ENCODE measurements at regions not wholly inside any gene's neighbourhood (a gene's known extent, or its start where the extent isn't known, plus 50 kb on each side); places are given as distances from the start of the nearest gene placed in this dataset.

DNA sequence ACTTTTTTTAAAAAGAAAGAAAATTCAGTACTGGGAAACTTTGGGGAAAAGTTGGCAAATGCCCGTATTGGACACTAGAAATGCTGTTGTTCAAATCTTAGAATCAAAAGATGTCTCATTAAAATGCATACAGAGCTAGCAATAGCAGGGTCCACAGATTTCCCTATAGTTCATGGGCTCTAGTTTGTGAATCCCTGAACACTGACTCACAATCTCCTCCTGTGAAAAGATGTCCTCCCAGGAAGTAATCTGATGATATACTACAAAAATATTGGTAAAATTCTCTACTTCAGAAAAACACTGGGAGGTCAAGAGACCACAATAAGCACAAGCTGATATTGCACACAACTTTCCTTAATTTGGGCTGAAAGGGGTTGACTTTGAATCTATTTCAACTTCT is 568.4 kb upstream of the ZNF385D start:
- no CpG with 5 or more reads among the region's 1 CpG for WGBS (ENCODE audit: insufficient coverage, insufficient read length)
- no peak for DNase-seq (ENCODE audit: low read depth, low spot score)

DNA sequence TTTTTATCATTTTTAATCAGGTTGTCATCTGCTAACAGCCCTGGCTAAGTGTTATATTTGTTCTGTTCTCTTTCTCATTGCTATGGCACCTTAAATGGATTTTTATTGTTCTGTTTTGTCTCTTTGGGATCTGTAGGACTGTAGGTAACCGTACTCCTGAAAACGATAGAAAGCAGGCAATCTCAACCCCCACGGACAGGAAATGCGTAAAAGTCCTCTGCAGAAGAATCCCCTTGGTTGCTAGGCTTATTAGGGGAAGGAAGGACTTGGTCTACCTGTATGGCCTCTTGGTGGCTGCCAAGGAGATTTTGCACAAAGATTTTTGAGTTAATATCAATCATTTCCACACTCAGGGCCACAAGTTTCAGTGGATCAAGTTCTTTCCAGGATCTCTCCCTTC is 571.9 kb upstream of the ZNF385D start:
- Histone ChIP-seq H3K4me1 (ENCODE audit: control insufficient read depth, insufficient read depth, low read length) (no peaks in the 10 kb centered on the region; the same call in 1 of the 2 replicates), H3K27ac (ENCODE audit: low read length) (no peak overlapping the region), H3K9me3 (ENCODE audit: control insufficient read depth, insufficient read depth, low read length) (no peaks in the 10 kb centered on the region), H3K36me3 (ENCODE audit: control insufficient read depth, insufficient read depth, low read length) (no peaks in the 10 kb centered on the region), H3K4me3 (ENCODE audit: low read length) (no peak overlapping the region), H3K27me3 (ENCODE audit: control insufficient read depth, insufficient read depth, low read length) (no peaks in the 10 kb centered on the region)
- DNase-seq (ENCODE audit: low read depth, low spot score): no peak
- no CpG with 5 or more reads among the region's 4 CpGs for WGBS (ENCODE audit: insufficient coverage, insufficient read length)

More for the DNA sequence above, 568.4 kb upstream of the ZNF385D start:
- H3K4me1 ChIP-seq (ENCODE audit: control insufficient read depth, insufficient read depth, low read length): no peaks in the 10 kb centered on the region
- no peaks in the 10 kb centered on the region for H3K9me3 ChIP-seq (ENCODE audit: control insufficient read depth, insufficient read depth, low read length)
- H3K4me3 ChIP-seq (ENCODE audit: low read length): no peak overlapping the region
- H3K27ac ChIP-seq (ENCODE audit: low read length): no peak overlapping the region
- no peaks in the 10 kb centered on the region for H3K27me3 ChIP-seq (ENCODE audit: control insufficient read depth, insufficient read depth, low read length)
- no peaks in the 10 kb centered on the region for H3K36me3 ChIP-seq (ENCODE audit: control insufficient read depth, insufficient read depth, low read length)

DNA sequence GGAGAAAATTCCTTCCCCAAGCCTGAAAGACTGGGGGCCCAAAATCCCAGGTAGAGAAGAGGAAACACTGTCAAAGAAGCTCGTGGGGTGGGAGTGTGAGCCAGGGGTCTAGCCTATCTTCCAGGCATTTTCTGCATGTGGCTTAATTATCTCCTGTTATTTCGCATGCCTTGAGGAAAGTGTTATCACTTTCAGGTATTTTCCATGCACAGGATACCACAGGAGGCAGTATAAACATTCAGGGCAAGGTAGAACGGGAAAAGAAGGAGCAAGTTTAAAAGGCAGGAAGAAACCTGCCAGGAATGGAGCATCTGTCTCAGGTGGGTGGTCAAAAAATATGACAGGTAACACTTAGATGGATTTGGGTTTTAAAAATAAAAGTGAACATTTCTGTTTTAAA is 575.3 kb upstream of the ZNF385D start:
- Histone ChIP-seq H3K4me3 (ENCODE audit: low read length) (no peak overlapping the region), H3K27me3 (ENCODE audit: control insufficient read depth, insufficient read depth, low read length) (no peaks in the 10 kb centered on the region), H3K36me3 (ENCODE audit: control insufficient read depth, insufficient read depth, low read length) (no peaks in the 10 kb centered on the region), H3K4me1 (ENCODE audit: control insufficient read depth, insufficient read depth, low read length) (no peaks in the 10 kb centered on the region; the same call in 1 of the 2 replicates), H3K27ac (ENCODE audit: low read length) (no peak overlapping the region), H3K9me3 (ENCODE audit: control insufficient read depth, insufficient read depth, low read length) (no peaks in the 10 kb centered on the region)
- no peak for DNase-seq (ENCODE audit: low read depth, low spot score)
- WGBS (ENCODE audit: insufficient coverage, insufficient read length): no CpG with 5 or more reads among the region's 3 CpGs

DNA sequence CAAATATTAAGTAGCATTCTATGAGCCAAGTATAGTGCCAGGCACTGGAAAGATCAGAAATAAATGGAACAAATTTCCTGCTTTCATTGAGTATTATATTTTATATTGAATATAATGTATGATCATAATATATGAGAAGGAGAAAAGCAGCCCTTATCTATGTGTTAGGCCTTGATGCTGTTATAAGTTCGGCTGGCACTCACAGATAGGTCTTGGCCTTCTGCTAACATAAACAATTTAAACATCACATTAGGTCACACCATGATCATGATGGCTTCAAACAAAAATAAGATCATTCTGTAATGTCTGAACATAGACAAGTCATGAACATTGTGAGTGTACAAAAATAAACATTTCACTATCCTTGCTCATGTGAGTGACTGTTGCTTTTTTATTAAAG is 584.0 kb upstream of the ZNF385D start:
- H3K9me3 ChIP-seq (ENCODE audit: control insufficient read depth, insufficient read depth, low read length): no peaks in the 10 kb centered on the region
- DNase-seq (ENCODE audit: low read depth, low spot score): no peak
- no peaks in the 10 kb centered on the region for H3K36me3 ChIP-seq (ENCODE audit: control insufficient read depth, insufficient read depth, low read length)
- H3K4me1 ChIP-seq (ENCODE audit: control insufficient read depth, insufficient read depth, low read length): no peaks in the 10 kb centered on the region
- WGBS (ENCODE audit: insufficient coverage, insufficient read length): no CpG with 5 or more reads among the region's 1 CpG
- no peak overlapping the region for H3K27ac ChIP-seq (ENCODE audit: low read length)
- no peaks in the 10 kb centered on the region for H3K27me3 ChIP-seq (ENCODE audit: control insufficient read depth, insufficient read depth, low read length)
- H3K4me3 ChIP-seq (ENCODE audit: low read length): no peak overlapping the region

DNA sequence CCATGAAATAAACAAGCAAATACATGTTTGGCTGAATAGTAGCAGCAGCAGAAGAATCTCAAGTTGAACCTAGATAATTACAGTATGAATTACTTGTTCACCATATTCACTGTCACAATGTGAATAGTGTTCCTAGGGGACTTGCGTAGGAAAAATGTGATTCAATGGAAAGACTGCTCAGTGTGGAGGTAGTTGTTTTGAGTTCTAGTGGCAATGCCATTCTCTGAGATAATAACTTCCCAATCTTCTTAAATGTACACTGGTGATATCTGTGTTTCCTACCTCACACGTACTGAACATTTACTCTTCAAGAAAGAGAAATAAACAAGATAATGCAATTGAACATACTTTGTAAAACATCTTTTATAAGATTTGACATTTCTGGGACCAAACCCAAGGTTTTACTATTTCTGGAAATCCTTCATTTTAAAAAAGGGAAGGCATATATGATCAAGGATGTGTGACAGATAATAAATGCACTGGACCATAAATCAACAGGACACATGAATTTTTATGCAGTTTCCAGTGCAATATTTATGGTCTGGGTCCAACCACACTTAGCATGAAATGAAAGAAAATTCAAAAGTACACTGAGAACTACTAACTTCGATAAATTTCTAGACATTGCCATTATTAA is 598.3 kb upstream of the ZNF385D start:
- no peak for DNase-seq (ENCODE audit: low read depth, low spot score)
- no peaks in the 10 kb centered on the region for H3K4me1 ChIP-seq (ENCODE audit: control insufficient read depth, insufficient read depth, low read length)
- no peaks in the 10 kb centered on the region for H3K27me3 ChIP-seq (ENCODE audit: control insufficient read depth, insufficient read depth, low read length)
- no peaks in the 10 kb centered on the region for H3K9me3 ChIP-seq (ENCODE audit: control insufficient read depth, insufficient read depth, low read length)
- no peak overlapping the region for H3K4me3 ChIP-seq (ENCODE audit: low read length)
- WGBS (ENCODE audit: insufficient coverage, insufficient read length): no CpG with 5 or more reads among the region's 3 CpGs
- no peaks in the 10 kb centered on the region for H3K36me3 ChIP-seq (ENCODE audit: control insufficient read depth, insufficient read depth, low read length)
- H3K27ac ChIP-seq (ENCODE audit: low read length): no peak overlapping the region

DNA sequence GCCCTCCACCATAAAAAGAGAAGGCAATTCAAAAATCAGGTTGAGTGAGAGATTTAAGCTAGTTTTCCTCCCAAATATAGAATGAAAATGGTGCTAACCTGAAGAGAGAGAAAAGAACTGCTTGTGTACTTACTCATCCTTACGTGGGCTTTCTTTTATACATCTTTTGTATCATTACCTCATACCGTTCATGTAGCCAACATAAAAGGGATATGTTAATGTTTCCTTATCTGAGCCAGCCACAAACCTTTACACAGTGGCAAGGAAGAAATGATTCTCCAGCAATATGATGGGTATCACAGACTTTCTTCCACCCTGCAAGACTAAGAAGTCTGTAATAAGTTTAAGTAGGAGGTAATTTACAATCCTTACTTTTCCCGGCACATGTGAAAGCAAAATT is 600.8 kb upstream of the ZNF385D start:
- Histone ChIP-seq H3K4me1 (ENCODE audit: control insufficient read depth, insufficient read depth, low read length) (no peaks in the 10 kb centered on the region), H3K27me3 (ENCODE audit: control insufficient read depth, insufficient read depth, low read length) (no peaks in the 10 kb centered on the region), H3K36me3 (ENCODE audit: control insufficient read depth, insufficient read depth, low read length) (no peaks in the 10 kb centered on the region), H3K9me3 (ENCODE audit: control insufficient read depth, insufficient read depth, low read length) (no peaks in the 10 kb centered on the region), H3K4me3 (ENCODE audit: low read length) (no peak overlapping the region), H3K27ac (ENCODE audit: low read length) (no peak overlapping the region)
- no CpG with 5 or more reads among the region's 3 CpGs for WGBS (ENCODE audit: insufficient coverage, insufficient read length)
- DNase-seq (ENCODE audit: low read depth, low spot score): no peak

DNA sequence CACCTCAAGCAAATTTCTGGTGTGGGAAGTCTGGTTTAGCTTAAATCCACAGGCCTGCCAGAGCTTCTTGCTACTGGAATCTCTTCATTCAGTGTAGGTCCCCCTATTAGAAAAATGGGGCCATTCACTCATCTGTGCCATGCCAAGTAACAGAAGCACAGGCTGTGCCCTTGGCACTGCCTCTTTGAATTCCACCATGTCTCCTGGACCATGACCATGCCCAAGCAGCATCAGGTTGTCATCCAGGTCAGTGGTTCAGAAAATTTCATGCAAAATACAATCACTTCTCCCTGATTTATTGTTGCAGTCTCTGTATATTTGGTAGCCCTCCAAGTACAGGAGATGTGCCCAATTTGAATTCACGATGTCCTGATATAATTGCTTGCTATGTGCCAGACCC is 602.1 kb upstream of the ZNF385D start:
- WGBS (ENCODE audit: insufficient coverage, insufficient read length): no CpG with 5 or more reads among the region's 1 CpG
- Histone ChIP-seq H3K4me3 (ENCODE audit: low read length) (no peak overlapping the region), H3K36me3 (ENCODE audit: control insufficient read depth, insufficient read depth, low read length) (no peaks in the 10 kb centered on the region)

DNA sequence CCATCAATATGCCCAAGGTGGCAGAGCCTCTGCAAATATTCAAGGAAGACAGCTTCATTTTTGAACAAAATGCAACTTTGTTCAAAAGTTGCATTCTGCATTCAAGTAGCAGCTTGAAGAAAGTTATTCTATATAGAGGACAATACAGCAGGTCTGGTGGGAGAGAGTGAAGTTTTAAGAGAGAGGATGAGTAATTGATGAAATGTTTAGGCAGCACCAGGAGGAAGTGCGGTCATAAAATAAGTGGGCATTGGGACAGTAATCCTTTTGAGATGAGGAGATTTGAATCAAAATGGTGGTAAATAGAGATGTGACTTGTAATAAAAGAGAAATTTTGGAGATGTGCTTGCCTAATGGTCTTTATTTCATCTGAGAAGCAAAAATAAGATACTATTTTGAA is 607.3 kb upstream of the ZNF385D start:
- no peak for DNase-seq (ENCODE audit: low read depth, low spot score)
- Histone ChIP-seq H3K4me1 (ENCODE audit: control insufficient read depth, insufficient read depth, low read length) (no peaks in the 10 kb centered on the region), H3K9me3 (ENCODE audit: control insufficient read depth, insufficient read depth, low read length) (no peaks in the 10 kb centered on the region), H3K27ac (ENCODE audit: low read length) (no peak overlapping the region), H3K27me3 (ENCODE audit: control insufficient read depth, insufficient read depth, low read length) (no peaks in the 10 kb centered on the region), H3K36me3 (ENCODE audit: control insufficient read depth, insufficient read depth, low read length) (no peaks in the 10 kb centered on the region), H3K4me3 (ENCODE audit: low read length) (no peak overlapping the region)
- 100% methylated on average over 1 of the region's 1 CpG for WGBS (ENCODE audit: insufficient coverage, insufficient read length)

More for the DNA sequence above, 602.1 kb upstream of the ZNF385D start:
- Histone ChIP-seq H3K9me3 (ENCODE audit: control insufficient read depth, insufficient read depth, low read length) (no peaks in the 10 kb centered on the region), H3K4me1 (ENCODE audit: control insufficient read depth, insufficient read depth, low read length) (no peaks in the 10 kb centered on the region), H3K27ac (ENCODE audit: low read length) (no peak overlapping the region), H3K27me3 (ENCODE audit: control insufficient read depth, insufficient read depth, low read length) (no peaks in the 10 kb centered on the region)
- DNase-seq (ENCODE audit: low read depth, low spot score): no peak

DNA sequence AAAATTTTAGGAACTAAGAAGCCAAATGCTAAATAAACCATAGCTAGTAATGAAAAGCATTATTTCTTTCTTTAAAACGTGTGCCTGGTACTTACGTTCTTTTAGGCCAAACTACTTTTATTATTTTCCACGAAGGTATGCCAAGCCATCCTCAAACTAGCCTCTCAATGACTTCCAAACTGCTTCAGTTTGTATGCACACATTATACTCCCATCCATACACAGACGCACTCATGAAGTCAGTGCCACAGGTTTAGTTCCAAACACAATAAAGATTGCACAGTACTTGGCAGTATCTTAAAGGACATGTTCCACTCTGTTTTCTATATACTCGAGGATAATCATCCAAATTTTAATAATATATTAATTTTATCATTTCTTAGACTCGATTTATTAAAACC is 609.2 kb upstream of the ZNF385D start:
- Histone ChIP-seq H3K4me1 (ENCODE audit: control insufficient read depth, insufficient read depth, low read length) (no peaks in the 10 kb centered on the region), H3K27me3 (ENCODE audit: control insufficient read depth, insufficient read depth, low read length) (no peaks in the 10 kb centered on the region), H3K4me3 (ENCODE audit: low read length) (no peak overlapping the region), H3K27ac (ENCODE audit: low read length) (no peak overlapping the region), H3K36me3 (ENCODE audit: control insufficient read depth, insufficient read depth, low read length) (no peaks in the 10 kb centered on the region), H3K9me3 (ENCODE audit: control insufficient read depth, insufficient read depth, low read length) (no peaks in the 10 kb centered on the region)
- DNase-seq (ENCODE audit: low read depth, low spot score): no peak
- no CpG with 5 or more reads among the region's 6 CpGs for WGBS (ENCODE audit: insufficient coverage, insufficient read length)

DNA sequence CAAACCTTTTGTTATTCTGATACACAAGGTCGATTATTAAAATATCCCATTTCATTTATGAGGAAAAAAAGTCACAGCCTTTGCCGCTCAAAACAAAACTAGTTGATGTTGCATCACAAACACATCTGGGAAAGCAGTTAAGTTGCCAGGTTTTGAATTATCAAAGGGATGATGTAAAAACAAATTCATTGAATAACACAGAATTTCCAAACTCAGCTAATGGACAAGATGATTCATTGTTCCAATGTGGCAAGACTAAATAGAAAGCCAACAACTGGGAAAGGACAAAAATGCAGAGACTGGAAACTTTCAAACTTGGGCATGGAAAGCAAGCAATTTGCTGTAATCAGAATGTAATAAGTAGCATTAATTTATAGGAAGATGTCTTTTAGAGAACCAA is 610.0 kb upstream of the ZNF385D start:
- no peak for DNase-seq (ENCODE audit: low read depth, low spot score)
- Histone ChIP-seq H3K27me3 (ENCODE audit: control insufficient read depth, insufficient read depth, low read length) (no peaks in the 10 kb centered on the region), H3K4me1 (ENCODE audit: control insufficient read depth, insufficient read depth, low read length) (no peaks in the 10 kb centered on the region), H3K36me3 (ENCODE audit: control insufficient read depth, insufficient read depth, low read length) (no peaks in the 10 kb centered on the region), H3K4me3 (ENCODE audit: low read length) (no peak overlapping the region), H3K9me3 (ENCODE audit: control insufficient read depth, insufficient read depth, low read length) (no peaks in the 10 kb centered on the region), H3K27ac (ENCODE audit: low read length) (no peak overlapping the region)
- no CpG with 5 or more reads among the region's 2 CpGs for WGBS (ENCODE audit: insufficient coverage, insufficient read length)

DNA sequence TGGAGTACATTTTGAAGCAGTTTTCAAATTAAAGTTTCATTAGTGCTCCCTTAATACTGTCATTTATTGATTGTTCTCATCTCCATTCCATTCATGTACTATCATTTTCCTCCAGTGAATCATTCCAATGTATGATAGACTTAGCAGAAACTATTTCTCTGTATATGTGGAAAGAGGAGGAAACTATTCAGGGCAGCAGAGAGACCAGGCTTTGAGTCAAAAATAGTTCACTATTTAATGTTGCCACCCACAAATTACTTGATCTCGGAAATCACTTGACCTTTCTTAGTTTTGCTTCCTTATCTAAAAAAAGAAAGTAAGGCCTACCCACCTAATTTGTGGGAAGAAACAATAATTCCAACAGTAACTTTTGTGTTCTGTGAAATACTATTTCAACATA is 610.5 kb upstream of the ZNF385D start:
- WGBS (ENCODE audit: insufficient coverage, insufficient read length): no CpG with 5 or more reads among the region's 1 CpG
- no peak overlapping the region for H3K4me3 ChIP-seq (ENCODE audit: low read length)
- no peaks in the 10 kb centered on the region for H3K27me3 ChIP-seq (ENCODE audit: control insufficient read depth, insufficient read depth, low read length)
- H3K9me3 ChIP-seq (ENCODE audit: control insufficient read depth, insufficient read depth, low read length): no peaks in the 10 kb centered on the region
- H3K36me3 ChIP-seq (ENCODE audit: control insufficient read depth, insufficient read depth, low read length): no peaks in the 10 kb centered on the region
- H3K4me1 ChIP-seq (ENCODE audit: control insufficient read depth, insufficient read depth, low read length): no peaks in the 10 kb centered on the region
- no peak overlapping the region for H3K27ac ChIP-seq (ENCODE audit: low read length)
- no peak for DNase-seq (ENCODE audit: low read depth, low spot score)
